HL-60 (cell line): ENCODE measurements at regions not wholly inside any gene's neighbourhood (a gene's known extent, or its start where the extent isn't known, plus 50 kb on each side); places are given as distances from the start of the nearest gene placed in this dataset.

Source experiments
- DNase-seq, 2 experiments: peaks; one replicate each; pipeline ENCODE4 v3.0.0-alpha.2; 2010 to 2020; ENCODE audit warnings: low read depth in 1 of 2, low spot score in 1 of 2
- H3K27ac ChIP-seq: fragments of 250-450 bp; sonication (Bioruptor Pico); replicated peaks from 2 replicates; pipeline ENCODE4 v1.5.1; 2020; ENCODE audit warnings: mild to moderate bottlenecking, moderate library complexity
- H3K27me3 ChIP-seq: fragments of 250-450 bp; sonication (Bioruptor Pico); 2 replicates; pipeline ENCODE4 v1.5.1; 2021; ENCODE audit warnings: mild to moderate bottlenecking, moderate library complexity; ENCODE audit not compliant: insufficient read depth, poor library complexity, severe bottlenecking
- H3K4me3 ChIP-seq: replicated peaks from 2 replicates; pipeline ENCODE4 v1.5.1; 2011; ENCODE audit warnings: mild to moderate bottlenecking, control low read depth, low read length; ENCODE audit not compliant: insufficient read depth
- CTCF ChIP-seq: IDR thresholded peaks from one replicate; pipeline ENCODE4 v1.5.1; 2011; ENCODE audit warnings: low read length, control low read depth, inconsistent platforms; ENCODE audit not compliant: insufficient read depth
- GABPA ChIP-seq: IDR thresholded peaks from 2 replicates; pipeline ENCODE4 v1.6.1; 2012; ENCODE audit warnings: low read depth
- POLR2AphosphoS5 ChIP-seq: IDR thresholded peaks from 2 replicates; pipeline ENCODE4 v1.6.1; 2012; ENCODE audit warnings: low read depth
- REST ChIP-seq: IDR thresholded peaks from 2 replicates; pipeline ENCODE4 v1.6.1; 2012; ENCODE audit warnings: low read depth; ENCODE audit not compliant: insufficient replicate concordance
- SPI1 ChIP-seq: IDR thresholded peaks from 2 replicates; pipeline ENCODE4 v1.6.1; 2012; ENCODE audit warnings: low read depth, mild to moderate bottlenecking, borderline replicate concordance

GRCh38 chr10:128549101-128549608, 422.9 kb upstream of the MKI67 start:
- DNase-seq: no peak
- no peak for TF ChIP-seq POLR2AphosphoS5
- no peak for TF ChIP-seq GABPA
- no peak for TF ChIP-seq REST
- TF ChIP-seq CTCF: no peak
- no peak for TF ChIP-seq SPI1
- H3K4me3 ChIP-seq: no peak overlapping the region
- no peak overlapping the region for H3K27ac ChIP-seq
- no peaks in the 10 kb centered on the region for H3K27me3 ChIP-seq

GRCh38 chr10:128550045-128550444, 423.8 kb upstream of the MKI67 start:
- no peak overlapping the region for H3K4me3 ChIP-seq
- H3K27ac ChIP-seq: no peak overlapping the region
- H3K27me3 ChIP-seq: no peaks in the 10 kb centered on the region
- no peak for DNase-seq
- TF ChIP-seq REST: no peak
- no peak for TF ChIP-seq SPI1
- no peak for TF ChIP-seq CTCF
- no peak for TF ChIP-seq GABPA
- no peak for TF ChIP-seq POLR2AphosphoS5

- Histone ChIP-seq H3K27ac (no peak overlapping the region), H3K4me3 (no peak overlapping the region), H3K27me3 (no peaks in the 10 kb centered on the region)
- TF ChIP-seq GABPA (no peak), POLR2AphosphoS5 (no peak), CTCF (no peak)
- no peak for DNase-seq
Measured at GRCh38 chr10:128551475-128551874, 425.3 kb upstream of the MKI67 start.

- no peak overlapping the region for H3K4me3 ChIP-seq
- H3K27ac ChIP-seq: no peak overlapping the region
- H3K27me3 ChIP-seq: no peaks in the 10 kb centered on the region
- DNase-seq: no peak
- no peak for TF ChIP-seq CTCF
- no peak for TF ChIP-seq SPI1
- TF ChIP-seq REST: no peak
- TF ChIP-seq POLR2AphosphoS5: no peak
- TF ChIP-seq GABPA: no peak
Measured at GRCh38 chr10:128553755-128554154, 427.5 kb upstream of the MKI67 start.
